IPS-NIHi7 (cell line): ENCODE measurements at regions not wholly inside any gene's neighbourhood (a gene's known extent, or its start where the extent isn't known, plus 50 kb on each side); places are given as distances from the start of the nearest gene placed in this dataset.
"Not testable (repeated sequence)": the region's sequence is repeated elsewhere in the genome, so short reads cannot be mapped to it uniquely, and the experiment has no call there.

Source experiments
- DNase-seq: peaks from one replicate; pipeline ENCODE4 v3.0.0; 2012; ENCODE audit warnings: mixed read lengths; ENCODE audit errors: extremely low spot score

- DNase-seq: no peak
Measured at GRCh38 chr17:71511266-71511995, 609.4 kb upstream of the SOX9 start.

- not testable (repeated sequence) for DNase-seq
Measured at GRCh38 chr17:71513725-71514124, 607.1 kb upstream of the SOX9 start.

- no peak for DNase-seq
Measured at GRCh38 chr17:71516149-71516548, 604.7 kb upstream of the SOX9 start.

GRCh38 chr17:71519285-71519684 is 601.5 kb upstream of the SOX9 start:
- no peak for DNase-seq

GRCh38 chr17:71521724-71522123 is 599.1 kb upstream of the SOX9 start:
- DNase-seq: no peak

GRCh38 chr17:71522383-71522782 is 598.4 kb upstream of the SOX9 start:
- no peak for DNase-seq

GRCh38 chr17:71527311-71527710 is 593.5 kb upstream of the SOX9 start:
- no peak for DNase-seq

- no peak for DNase-seq
Measured at GRCh38 chr17:71528210-71528609, 592.6 kb upstream of the SOX9 start.

- DNase-seq: no peak
Measured at GRCh38 chr17:71530248-71530647, 590.6 kb upstream of the SOX9 start.

GRCh38 chr17:71535321-71535720 is 585.5 kb upstream of the SOX9 start:
- no peak for DNase-seq

- no peak for DNase-seq
Measured at GRCh38 chr17:71546419-71546818, 574.4 kb upstream of the SOX9 start.

- no peak for DNase-seq
Measured at GRCh38 chr17:71547904-71548303, 572.9 kb upstream of the SOX9 start.

- DNase-seq: no peak
Measured at GRCh38 chr17:71548540-71549190, 572.2 kb upstream of the SOX9 start.

GRCh38 chr17:71550675-71551074 is 570.1 kb upstream of the SOX9 start:
- no peak for DNase-seq

GRCh38 chr17:71553381-71553780 is 567.4 kb upstream of the SOX9 start:
- no peak for DNase-seq

GRCh38 chr17:71558901-71559300 is 561.9 kb upstream of the SOX9 start:
- no peak for DNase-seq

GRCh38 chr17:71572343-71572742 is 548.5 kb upstream of the SOX9 start:
- DNase-seq: no peak

GRCh38 chr17:71578446-71578845 is 542.4 kb upstream of the SOX9 start:
- no peak for DNase-seq

GRCh38 chr17:71580220-71580619 is 540.6 kb upstream of the SOX9 start:
- DNase-seq: no peak

GRCh38 chr17:71585540-71585939 is 535.3 kb upstream of the SOX9 start:
- no peak for DNase-seq

- no peak for DNase-seq
Measured at GRCh38 chr17:71592431-71592830, 528.4 kb upstream of the SOX9 start.

GRCh38 chr17:71593078-71593477 is 527.7 kb upstream of the SOX9 start:
- DNase-seq: no peak

GRCh38 chr17:71599583-71599982 is 521.2 kb upstream of the SOX9 start:
- not testable (repeated sequence) for DNase-seq
